ENCODE measurements at regions not wholly inside any gene's neighbourhood (a gene's known extent, or its start where the extent isn't known, plus 50 kb on each side); places are given as distances from the start of the nearest gene placed in this dataset.

DNA sequence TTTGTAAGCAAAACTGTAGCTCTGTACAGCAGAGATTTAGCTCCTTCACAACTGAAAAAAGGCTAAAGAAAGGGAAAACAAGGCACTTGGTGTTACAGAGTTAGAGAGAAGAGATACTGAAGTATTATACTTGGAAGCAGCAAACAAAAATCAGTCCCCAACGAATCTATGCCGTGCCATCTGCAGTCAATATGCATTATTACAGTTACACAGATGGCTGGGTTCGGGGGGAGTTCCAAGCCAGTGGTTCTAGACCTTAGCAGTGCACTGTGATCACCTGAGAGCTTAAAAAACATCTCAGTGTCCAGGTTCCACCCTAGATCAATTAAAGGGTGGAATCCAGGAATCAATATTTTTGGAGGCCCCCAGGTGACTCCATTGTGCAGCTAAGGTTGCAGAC, 489.9 kb downstream of the SHISA9 start (continued):
- TF ChIP-seq, protein P1, sequence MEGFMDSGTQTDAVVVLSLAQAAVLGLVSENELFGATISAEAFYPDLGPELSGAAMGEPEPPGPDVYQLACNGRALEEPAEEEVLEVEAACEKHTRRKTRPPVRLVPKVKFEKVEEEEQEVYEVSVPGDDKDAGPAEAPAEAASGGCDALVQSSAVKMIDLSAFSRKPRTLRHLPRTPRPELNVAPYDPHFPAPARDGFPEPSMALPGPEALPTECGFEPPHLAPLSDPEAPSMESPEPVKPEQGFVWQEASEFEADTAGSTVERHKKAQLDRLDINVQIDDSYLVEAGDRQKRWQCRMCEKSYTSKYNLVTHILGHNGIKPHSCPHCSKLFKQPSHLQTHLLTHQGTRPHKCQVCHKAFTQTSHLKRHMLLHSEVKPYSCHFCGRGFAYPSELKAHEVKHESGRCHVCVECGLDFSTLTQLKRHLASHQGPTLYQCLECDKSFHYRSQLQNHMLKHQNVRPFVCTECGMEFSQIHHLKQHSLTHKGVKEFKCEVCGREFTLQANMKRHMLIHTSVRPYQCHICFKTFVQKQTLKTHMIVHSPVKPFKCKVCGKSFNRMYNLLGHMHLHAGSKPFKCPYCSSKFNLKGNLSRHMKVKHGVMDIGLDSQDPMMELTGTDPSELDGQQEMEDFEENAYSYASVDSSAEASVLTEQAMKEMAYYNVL (CRISPR knock-in tag; IDR thresholded peaks at IDR 0.05; ENCODE audit: borderline replicate concordance) = no peak
- TF ChIP-seq TGIF2 (CRISPR knock-in tag; IDR thresholded peaks at IDR 0.05) = no peak

DNA sequence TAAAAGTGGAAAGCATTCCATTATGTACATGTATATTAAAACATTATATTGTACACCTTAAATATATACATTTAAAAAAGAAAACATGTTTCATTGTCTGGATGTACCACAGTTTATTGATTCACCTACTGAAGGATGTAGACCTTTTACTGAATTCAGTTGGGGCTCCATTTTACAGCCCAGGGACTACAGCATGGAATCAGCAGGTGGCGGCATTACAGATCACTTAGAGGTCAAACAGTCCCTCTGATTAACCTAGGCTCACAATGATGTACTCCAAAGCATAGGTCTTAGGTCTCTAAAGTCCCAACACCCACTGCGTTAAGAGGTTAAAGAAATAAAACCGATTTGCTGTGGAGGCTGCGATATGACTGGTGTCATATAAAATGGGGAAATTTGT, 490.9 kb downstream of the SHISA9 start:
- intact Hi-C loops (cut with micrococcal nuclease; ENCODE audit: unreplicated experiment) = no loop called here
- Histone ChIP-seq H3K36me3 (replicated peaks in 1 of 2; ENCODE audit: control insufficient read depth in 1 of 2, insufficient read depth in 2 of 2, low read length in 2 of 2) (no peaks in the 10 kb centered on the region), H3K9ac (ENCODE audit: insufficient read depth, low read depth, low read length) (no peak overlapping the region), H2AFZ (ENCODE audit: low read length) (no peak overlapping the region), H4K20me1 (ENCODE audit: insufficient read depth, low read length) (no peaks in the 10 kb centered on the region), H3K4me2 (ENCODE audit: low read depth, low read length) (no peak overlapping the region), H3K9me3 (ENCODE audit: low read length) (no peaks in the 10 kb centered on the region), H3K27me3 (ENCODE audit: control insufficient read depth in 1 of 2, insufficient read depth in 2 of 2, low read length in 2 of 2) (0 out of 5 replicates have a peak, but pooled peaks cover 0 to 2% of the 10 kb centered on the region in 2 experiments), H3K4me1 (ENCODE audit: insufficient read depth, low read length) (no peaks in the 10 kb centered on the region), H3K4me3 (replicated peaks in 1 of 3; ENCODE audit: insufficient read depth in 1 of 3, low read depth in 2 of 3, low read length in 3 of 3) (no peak overlapping the region), H3K27ac (ENCODE audit: extremely low read length, insufficient read depth, low read length) (no peak overlapping the region), H3K79me2 (ENCODE audit: insufficient read depth, low read length) (no peaks in the 10 kb centered on the region)
- no peak for TF ChIP-seq ZC3H13 (CRISPR knock-in tag; IDR thresholded peaks at IDR 0.05)
- TF ChIP-seq, protein P2, sequence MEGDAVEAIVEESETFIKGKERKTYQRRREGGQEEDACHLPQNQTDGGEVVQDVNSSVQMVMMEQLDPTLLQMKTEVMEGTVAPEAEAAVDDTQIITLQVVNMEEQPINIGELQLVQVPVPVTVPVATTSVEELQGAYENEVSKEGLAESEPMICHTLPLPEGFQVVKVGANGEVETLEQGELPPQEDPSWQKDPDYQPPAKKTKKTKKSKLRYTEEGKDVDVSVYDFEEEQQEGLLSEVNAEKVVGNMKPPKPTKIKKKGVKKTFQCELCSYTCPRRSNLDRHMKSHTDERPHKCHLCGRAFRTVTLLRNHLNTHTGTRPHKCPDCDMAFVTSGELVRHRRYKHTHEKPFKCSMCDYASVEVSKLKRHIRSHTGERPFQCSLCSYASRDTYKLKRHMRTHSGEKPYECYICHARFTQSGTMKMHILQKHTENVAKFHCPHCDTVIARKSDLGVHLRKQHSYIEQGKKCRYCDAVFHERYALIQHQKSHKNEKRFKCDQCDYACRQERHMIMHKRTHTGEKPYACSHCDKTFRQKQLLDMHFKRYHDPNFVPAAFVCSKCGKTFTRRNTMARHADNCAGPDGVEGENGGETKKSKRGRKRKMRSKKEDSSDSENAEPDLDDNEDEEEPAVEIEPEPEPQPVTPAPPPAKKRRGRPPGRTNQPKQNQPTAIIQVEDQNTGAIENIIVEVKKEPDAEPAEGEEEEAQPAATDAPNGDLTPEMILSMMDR (CRISPR knock-in tag; IDR thresholded peaks at IDR 0.05) = 0 out of 2 replicates have a peak, but pooled peaks have one; percentile 14
- ATAC-seq (no peak), FAIRE-seq (peak; percentile 58), DNase-seq (ENCODE audit: low spot score) (no peak)
- 33% methylated on average over 4 of the region's 4 CpGs for WGBS (ENCODE audit: low lambda C conversion rate)
- no TSS peak for BruUV-seq (replicated peaks)
- in situ Hi-C loops (cut with HindIII; ENCODE audit: extremely low pct_ligation_motif_present, low pct_unique_long_range_greater_than_20kb) = no loop called here
- CTCF ChIA-PET (ENCODE audit: low intra/inter-chr PET ratio, low total read pairs) = no interaction called here
- POLR2A ChIA-PET = no interaction called here
